NB4 (cell line): ENCODE measurements at regions not wholly inside any gene's neighbourhood (a gene's known extent, or its start where the extent isn't known, plus 50 kb on each side); places are given as distances from the start of the nearest gene placed in this dataset.

Source experiments
- CTCF ChIP-seq: IDR thresholded peaks from one replicate; pipeline ENCODE4 v1.5.1; 2012; ENCODE audit warnings: low read depth, low read length
- MAX ChIP-seq: IDR thresholded peaks from 2 replicates; pipeline ENCODE4 v1.6.1; 2011; ENCODE audit warnings: low read depth, low read length
- POLR2A ChIP-seq: IDR thresholded peaks from 2 replicates; pipeline ENCODE4 v1.6.1; 2011; ENCODE audit warnings: mild to moderate bottlenecking; ENCODE audit not compliant: insufficient read length; ENCODE audit errors: extremely low read depth

GRCh38 chr11:42657169-42657568 lies 654.6 kb upstream of the API5 start:
- no peak for TF ChIP-seq POLR2A
- no peak for TF ChIP-seq CTCF
- TF ChIP-seq MAX = no peak
